ENCODE measurements at regions not wholly inside any gene's neighbourhood (a gene's known extent, or its start where the extent isn't known, plus 50 kb on each side); places are given as distances from the start of the nearest gene placed in this dataset.

DNA sequence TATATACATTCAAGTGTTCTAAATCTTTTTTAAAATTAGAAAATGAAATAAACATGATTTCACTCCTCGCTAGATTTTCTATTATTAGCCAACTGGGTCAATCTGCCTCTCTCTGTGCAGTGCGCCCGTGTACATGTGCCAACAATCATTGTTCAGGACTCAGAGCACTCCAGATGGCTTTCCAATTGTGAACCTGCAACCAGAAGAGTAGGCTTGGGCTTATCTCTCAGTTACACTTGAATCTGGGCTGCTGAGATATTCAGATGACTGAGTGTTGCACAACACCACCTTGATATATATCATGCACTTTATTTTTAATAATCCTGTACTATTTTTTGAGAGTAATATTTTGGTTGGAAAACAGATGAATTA is 184.0 kb upstream of the FSTL5 start:
- ATAC-seq (ENCODE audit: poor library complexity) (peak; percentile 99), DNase-seq (peak; percentile 69)
- intact Hi-C loops (cut with DNase I), result no loop called here

DNA sequence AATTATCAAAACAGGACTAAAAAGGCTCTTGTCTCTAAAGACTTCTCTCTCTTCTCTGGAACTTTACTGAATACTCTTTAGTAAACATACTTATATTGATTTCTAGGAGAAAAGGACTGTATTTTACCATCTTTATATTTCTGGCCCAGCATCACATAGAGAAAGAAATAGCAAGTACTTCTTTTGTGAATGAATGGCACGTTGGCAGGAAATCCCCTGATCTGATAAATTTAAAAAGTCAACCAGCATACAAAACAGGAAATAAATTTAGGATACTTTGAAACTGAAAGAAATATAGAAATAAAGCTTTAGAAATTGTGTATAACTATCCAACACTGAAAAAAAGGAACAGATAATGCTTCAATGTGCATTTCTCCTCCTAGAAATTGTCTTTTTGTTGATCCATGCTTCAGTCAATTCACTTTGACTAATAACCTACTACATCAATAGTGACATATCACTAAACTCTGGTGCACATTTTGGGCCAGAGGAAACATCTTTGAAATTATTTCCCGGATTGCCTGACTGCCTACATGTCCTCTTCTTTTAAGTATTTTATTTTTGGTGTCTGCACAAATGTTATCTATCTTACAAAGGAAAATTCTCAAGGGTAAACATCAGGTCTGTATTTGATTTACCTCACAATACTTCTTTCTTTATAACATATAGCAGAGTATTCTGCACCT is 183.5 kb upstream of the FSTL5 start:
- DNase-seq (no peak), ATAC-seq (ENCODE audit: poor library complexity) (peak; percentile 73)
- intact Hi-C loops (cut with DNase I), result no loop called here

GRCh38 chr4:162343967-162344366 is 180.2 kb upstream of the FSTL5 start:
- ATAC-seq (ENCODE audit: poor library complexity), result no peak
- no peak for DNase-seq
- intact Hi-C loops (cut with DNase I), result no loop called here

DNA sequence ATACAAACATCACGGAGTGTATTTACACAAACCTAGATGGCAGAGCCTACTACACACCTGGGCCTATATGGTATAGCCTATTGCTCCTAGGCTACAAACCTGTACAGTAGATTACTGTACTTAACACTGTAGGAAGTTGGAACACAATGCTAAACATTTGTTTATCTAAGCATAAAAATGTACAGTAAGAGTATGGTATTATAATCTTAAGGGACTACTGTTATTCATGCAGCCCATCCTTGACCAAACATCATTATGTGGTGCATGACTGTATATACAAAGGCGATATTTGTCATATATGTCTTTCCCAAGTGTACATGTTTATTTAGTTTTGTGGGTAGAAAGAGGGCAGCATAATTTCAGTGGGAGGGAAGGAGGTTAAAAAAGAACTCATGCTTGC is 177.7 kb upstream of the FSTL5 start:
- no peak for ATAC-seq (ENCODE audit: poor library complexity)
- intact Hi-C loops (cut with DNase I), result no loop called here
- no peak for DNase-seq

- intact Hi-C loops (cut with DNase I), result no loop called here
- no peak for ATAC-seq (ENCODE audit: poor library complexity)
- DNase-seq, result no peak
These were observed 160.1 kb upstream of the FSTL5 start for GRCh38 chr4:162323919-162324318.

GRCh38 chr4:162322054-162322453 is 158.3 kb upstream of the FSTL5 start:
- intact Hi-C loops (cut with DNase I), result no loop called here
- no peak for DNase-seq
- no peak for ATAC-seq (ENCODE audit: poor library complexity)

- intact Hi-C loops (cut with DNase I), result no loop called here
- ATAC-seq (ENCODE audit: poor library complexity) (no peak), DNase-seq (no peak)
These were observed 122.0 kb upstream of the FSTL5 start for GRCh38 chr4:162285753-162286152.

- intact Hi-C loops (cut with DNase I), result no loop called here
- ATAC-seq (ENCODE audit: poor library complexity) (no peak), DNase-seq (no peak)
These were observed 118.9 kb upstream of the FSTL5 start for GRCh38 chr4:162282684-162283083.

GRCh38 chr4:162274354-162274753 is 110.6 kb upstream of the FSTL5 start:
- intact Hi-C loops (cut with DNase I), result no loop called here
- DNase-seq (no peak), ATAC-seq (ENCODE audit: poor library complexity) (peak; percentile 15)

DNA sequence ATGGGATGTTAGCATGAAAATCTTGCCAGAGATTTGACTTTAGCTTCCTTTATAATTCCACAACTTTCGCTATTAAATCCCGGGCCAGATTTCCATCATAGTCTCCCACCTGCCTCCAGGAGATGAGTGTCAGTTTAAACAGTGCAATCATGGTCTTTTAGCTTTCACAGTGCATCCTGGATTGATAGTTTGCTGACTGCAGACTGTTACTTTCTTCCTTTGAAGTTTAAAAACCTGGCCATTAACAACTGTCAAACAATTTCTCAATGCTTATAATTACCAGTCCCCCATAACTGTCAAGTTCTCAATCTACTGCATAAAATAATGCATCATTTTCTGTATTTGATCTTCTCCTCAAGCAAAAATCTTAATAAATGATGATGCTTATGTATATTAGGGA is 108.4 kb upstream of the FSTL5 start:
- intact Hi-C loops (cut with DNase I), result no loop called here
- no peak for ATAC-seq (ENCODE audit: poor library complexity)
- no peak for DNase-seq

- DNase-seq (no peak), ATAC-seq (ENCODE audit: poor library complexity) (no peak)
- intact Hi-C loops (cut with DNase I), result no loop called here
These were observed 105.1 kb upstream of the FSTL5 start for GRCh38 chr4:162268911-162269310.

- intact Hi-C loops (cut with DNase I), result no loop called here
- DNase-seq (no peak), ATAC-seq (ENCODE audit: poor library complexity) (no peak)
These were observed 102.0 kb upstream of the FSTL5 start for GRCh38 chr4:162265802-162266201.

- intact Hi-C loops (cut with DNase I), result no loop called here
- DNase-seq, result no peak
- ATAC-seq (ENCODE audit: poor library complexity), result no peak
These were observed 81.3 kb upstream of the FSTL5 start for GRCh38 chr4:162245051-162245450.

DNA sequence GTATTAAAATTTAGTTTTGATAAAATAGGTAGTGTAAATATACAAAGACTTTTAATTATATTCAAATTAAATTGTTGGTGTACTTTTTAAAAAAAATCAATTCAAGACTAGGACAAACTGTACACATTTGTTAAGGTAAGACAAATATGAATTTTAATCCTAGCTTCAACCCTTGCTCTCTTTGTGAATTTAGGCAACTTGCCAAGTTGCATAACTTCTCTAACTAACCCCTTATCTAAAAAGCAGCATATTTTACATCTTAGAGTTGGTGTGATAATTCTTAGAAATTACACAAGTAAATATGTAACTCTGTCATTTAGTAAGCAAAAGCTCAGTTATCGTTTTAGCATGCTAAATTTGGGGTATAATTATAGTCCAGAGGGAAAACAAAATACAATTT is 78.1 kb upstream of the FSTL5 start:
- ATAC-seq (ENCODE audit: poor library complexity), result no peak
- DNase-seq, result no peak
- intact Hi-C loops (cut with DNase I), result no loop called here

GRCh38 chr4:162239992-162240769 is 76.4 kb upstream of the FSTL5 start:
- ATAC-seq (ENCODE audit: poor library complexity), result no peak
- DNase-seq, result no peak

DNA sequence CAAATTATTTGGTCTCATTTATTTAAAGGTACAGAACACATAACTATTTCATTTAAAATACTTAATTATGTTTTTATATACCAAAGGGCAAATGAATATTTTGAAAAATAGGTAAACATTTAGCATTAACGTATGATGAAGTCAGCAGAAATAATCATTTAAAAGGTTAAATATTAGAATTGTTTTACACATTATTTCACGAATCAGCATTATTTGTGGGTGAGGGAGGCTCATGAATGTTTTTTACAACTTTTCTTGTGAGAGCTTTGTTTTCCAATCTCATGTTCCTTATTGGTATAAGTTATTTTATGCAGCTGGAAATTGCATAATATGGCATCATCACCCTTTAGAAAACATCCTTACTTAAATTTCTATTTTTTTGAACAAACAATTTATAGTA is 73.9 kb upstream of the FSTL5 start:
- intact Hi-C loops (cut with DNase I), result no loop called here
- no peak for ATAC-seq (ENCODE audit: poor library complexity)
- DNase-seq, result no peak

More at GRCh38 chr4:162239992-162240769, 76.4 kb upstream of the FSTL5 start:
- intact Hi-C loops (cut with DNase I), result no loop called here

- no peak for DNase-seq
- intact Hi-C loops (cut with DNase I), result no loop called here
- ATAC-seq (ENCODE audit: poor library complexity), result no peak
These were observed 70.8 kb upstream of the FSTL5 start for GRCh38 chr4:162234595-162234994.

- ATAC-seq (ENCODE audit: poor library complexity) (no peak), DNase-seq (no peak)
- intact Hi-C loops (cut with DNase I), result no loop called here
These were observed 68.5 kb upstream of the FSTL5 start for GRCh38 chr4:162232349-162232748.

DNA sequence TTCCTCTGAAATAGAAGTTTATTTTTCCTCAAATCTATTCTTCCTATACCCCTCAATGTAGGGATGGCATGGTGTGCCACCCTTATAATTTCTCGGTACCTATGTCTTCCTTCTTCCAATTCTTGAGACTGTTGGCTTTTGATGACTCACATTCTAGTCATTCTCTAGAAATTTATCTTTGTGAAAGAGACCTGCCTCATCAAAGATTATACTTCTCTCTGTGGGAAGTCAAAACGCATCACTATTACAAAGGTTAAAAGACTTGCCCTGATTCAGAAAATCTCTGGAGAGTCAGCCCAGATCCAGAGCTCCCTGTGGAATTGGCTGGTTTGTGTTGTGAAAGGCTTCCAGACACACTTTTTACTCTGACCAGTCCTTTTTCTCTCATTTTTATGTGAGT is 65.9 kb upstream of the FSTL5 start:
- DNase-seq, result no peak
- no peak for ATAC-seq (ENCODE audit: poor library complexity)
- intact Hi-C loops (cut with DNase I), result no loop called here

DNA sequence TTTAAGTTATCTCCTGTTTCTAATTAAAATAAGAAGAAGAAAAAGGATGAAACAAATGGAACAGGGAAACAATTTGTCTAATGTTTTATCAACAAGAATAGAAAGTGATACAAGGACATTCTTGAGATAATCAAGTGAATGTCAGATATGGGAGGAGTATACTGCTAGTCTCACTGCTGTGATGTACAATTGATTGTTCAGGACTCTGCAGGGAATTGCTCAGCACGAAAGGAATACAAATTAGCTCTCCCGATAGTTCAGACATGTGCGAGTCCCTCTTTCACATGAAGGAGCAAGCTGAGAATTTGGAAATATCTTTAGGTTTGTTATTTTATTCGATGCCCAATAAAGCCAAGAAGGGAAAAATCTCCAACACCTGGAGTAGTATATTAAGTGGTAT is 57.3 kb upstream of the FSTL5 start:
- DNase-seq (no peak), ATAC-seq (ENCODE audit: poor library complexity) (no peak)
- intact Hi-C loops (cut with DNase I), result no loop called here
